Body of pancreas (tissue), 4 donors: ENCODE measurements at regions not wholly inside any gene's neighbourhood (a gene's known extent, or its start where the extent isn't known, plus 50 kb on each side); places are given as distances from the start of the nearest gene placed in this dataset.
"Not testable (repeated sequence)": the region's sequence is repeated elsewhere in the genome, so short reads cannot be mapped to it uniquely, and the experiment has no call there.

Experiments
- ATAC-seq: fragments of 150-250 bp; one replicate; pipeline ENCODE4 v1.9.1; 2016
- DNase-seq, 4 donors: peaks; one replicate each; pipeline ENCODE4 v3.0.0-alpha.2; 2019
- H3K27ac ChIP-seq, 4 donors: fragments of 200-600 bp; sonication (generic); 1 replicate in 3 of 4; 2 replicates in 1 of 4; pipeline versions ENCODE4 v1.5.1 to v1.6.1; 2016 to 2019; ENCODE audit warnings: mild to moderate bottlenecking in 1 of 4, mixed read lengths in 1 of 4, moderate library complexity in 1 of 4
- H3K27me3 ChIP-seq, 2 donors: fragments of 200-600 bp; sonication (generic); one replicate each; pipeline ENCODE4 v1.6.0; 2016; ENCODE audit warnings: mild to moderate bottlenecking in 1 of 2
- H3K36me3 ChIP-seq, 2 donors: fragments of 200-600 bp; sonication (generic); replicated peaks in 1 of 2; 2 replicates each; pipeline ENCODE4 v1.5.1; 2016; ENCODE audit warnings: low read depth in 2 of 2; ENCODE audit not compliant: insufficient read depth in 1 of 2
- H3K4me1 ChIP-seq: fragments of 200-600 bp; sonication (generic); one replicate; pipeline ENCODE4 v1.6.0; 2016
- H3K4me3 ChIP-seq, 2 donors: fragments of 200-600 bp; sonication (generic); 1 replicate in 1 of 2; 2 replicates in 1 of 2; pipeline ENCODE4 v1.5.1; 2016 to 2019
- H3K9me3 ChIP-seq, 3 donors: fragments of 200-600 bp; sonication (generic); 1 replicate in 2 of 3; 2 replicates in 1 of 3; pipeline ENCODE4 v1.5.1; 2016
- POLR2A ChIP-seq, 3 donors: fragments of 450-650 bp; IDR thresholded peaks; one replicate each; pipeline ENCODE4 v1.6.1; 2016; ENCODE audit warnings: antibody characterized with exemption in 3 of 3, mild to moderate bottlenecking in 2 of 3
- WGBS, 2 donors: methylation state at CpG; one replicate each; pipeline ENCODE4 v1.1.5; 2017; 5-methylcytosine and 5-hydroxymethylcytosine counted together
- intact Hi-C: fragments of 100-400 bp; cut with DNase I; formaldehyde crosslinking; loops from one replicate; pipeline ENCODE4 v1.15.1; 2023
- TF ChIP-seq, protein P1 (sequence below), 7 experiments: fragments of 450-650 bp in 4 of 7; fragments of 200-600 bp in 3 of 7; sonication (generic) in 3 of 7; IDR thresholded peaks; one replicate each; pipeline ENCODE4 v1.5.1; 2016 to 2019; ENCODE audit warnings: antibody characterized with exemption in 7 of 7

DNA sequence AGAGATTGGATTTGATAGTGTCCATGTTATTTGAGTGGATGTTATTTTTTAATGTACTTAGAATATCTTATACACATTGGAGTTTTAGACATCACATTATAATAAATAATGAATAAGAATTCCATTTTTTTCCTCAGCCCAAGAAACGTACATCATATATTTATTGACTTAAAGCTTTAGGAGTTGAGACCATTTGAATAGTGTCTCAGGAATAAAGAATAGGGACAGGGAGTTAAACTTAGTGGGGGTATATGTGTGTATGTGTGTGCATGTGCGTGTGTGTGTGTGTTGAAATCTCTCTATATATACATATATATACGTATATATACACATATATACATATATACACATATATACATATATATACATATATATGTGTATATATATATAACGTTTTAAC lies 542.9 kb upstream of the CHD1 start:
- DNase-seq, H3K27ac ChIP-seq, intact Hi-C loops, H3K27me3 ChIP-seq, H3K9me3 ChIP-seq, H3K36me3 ChIP-seq, H3K4me3 ChIP-seq, H3K4me1 ChIP-seq, ATAC-seq: not testable (repeated sequence)
- 76 to 77% methylated on average over 4 of the region's 4 CpGs for WGBS, 2 donors

DNA sequence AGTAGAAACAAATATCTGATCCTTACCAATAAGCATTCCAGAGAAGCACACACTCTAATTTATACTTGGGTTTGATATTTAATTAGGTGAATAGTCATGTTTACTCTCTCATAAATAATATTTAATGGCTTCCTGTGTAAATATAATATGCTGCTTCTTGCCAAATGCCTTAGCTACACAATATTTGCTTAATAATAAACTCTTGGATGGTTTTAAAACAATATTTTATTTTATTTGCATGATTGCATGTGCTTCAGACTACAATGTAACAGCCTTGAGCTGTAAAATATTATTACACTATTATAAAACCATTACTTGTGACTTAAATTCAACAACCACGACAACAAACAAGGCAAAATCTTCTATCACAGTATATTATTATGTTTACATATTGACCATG lies 542.4 kb upstream of the CHD1 start:
- WGBS, 2 donors, result 9 to 31% methylated on average over 1 of the region's 1 CpG
- intact Hi-C loops, H3K27ac ChIP-seq, H3K36me3 ChIP-seq, H3K4me1 ChIP-seq, H3K27me3 ChIP-seq, H3K4me3 ChIP-seq, DNase-seq, ATAC-seq, H3K9me3 ChIP-seq: not testable (repeated sequence)

DNA sequence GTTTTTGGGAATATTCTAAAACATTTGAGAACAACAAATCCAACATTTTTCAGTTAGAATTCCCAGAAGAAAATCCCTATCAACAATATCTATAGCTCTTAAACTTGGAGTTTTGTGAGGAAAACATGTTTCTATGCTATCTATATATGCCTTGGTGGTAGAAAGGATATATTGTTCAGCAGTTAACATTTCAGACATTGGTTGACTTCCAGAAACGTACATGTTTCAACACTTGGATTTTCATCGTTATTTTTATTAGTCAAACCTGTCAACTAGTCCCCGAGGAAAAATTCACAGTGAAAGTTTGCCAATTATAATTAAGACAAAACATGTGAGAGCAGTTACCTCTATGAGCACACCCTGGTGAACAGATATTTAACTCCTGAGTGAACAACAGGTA lies 541.8 kb upstream of the CHD1 start:
- H3K4me3 ChIP-seq, H3K36me3 ChIP-seq, H3K9me3 ChIP-seq, H3K27me3 ChIP-seq, intact Hi-C loops, H3K27ac ChIP-seq, H3K4me1 ChIP-seq, DNase-seq, ATAC-seq: not testable (repeated sequence)
- 14 to 26% methylated on average over 3 of the region's 3 CpGs for WGBS, 2 donors

DNA sequence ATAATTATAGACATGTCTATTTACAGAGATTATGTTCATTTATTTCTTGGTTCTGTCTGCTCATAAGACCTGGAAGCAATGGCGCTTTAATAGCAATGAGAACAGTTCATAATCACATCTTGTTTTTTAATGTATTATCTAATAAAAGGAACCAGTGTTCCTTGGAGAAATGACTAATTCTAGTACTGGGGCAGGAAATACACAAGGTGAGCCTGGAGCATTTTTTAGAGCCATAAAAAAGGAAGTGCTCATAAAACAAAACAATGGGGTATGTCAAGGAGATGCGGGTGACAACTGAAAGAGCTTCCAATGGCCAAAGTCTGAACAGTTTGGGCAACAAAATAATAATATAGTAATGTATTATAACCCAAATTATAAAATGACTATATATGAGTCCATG lies 531.9 kb upstream of the CHD1 start:
- Histone ChIP-seq H3K9me3 (no peaks in the 10 kb centered on the region), H3K27ac (no peak overlapping the region), H3K4me1 (no peaks in the 10 kb centered on the region), H3K27me3 (no peaks in the 10 kb centered on the region), H3K36me3 (no peaks in the 10 kb centered on the region), H3K4me3 (no peak overlapping the region)
- no peak for TF ChIP-seq POLR2A (IDR thresholded peaks at IDR 0.05)
- TF ChIP-seq, protein P1, sequence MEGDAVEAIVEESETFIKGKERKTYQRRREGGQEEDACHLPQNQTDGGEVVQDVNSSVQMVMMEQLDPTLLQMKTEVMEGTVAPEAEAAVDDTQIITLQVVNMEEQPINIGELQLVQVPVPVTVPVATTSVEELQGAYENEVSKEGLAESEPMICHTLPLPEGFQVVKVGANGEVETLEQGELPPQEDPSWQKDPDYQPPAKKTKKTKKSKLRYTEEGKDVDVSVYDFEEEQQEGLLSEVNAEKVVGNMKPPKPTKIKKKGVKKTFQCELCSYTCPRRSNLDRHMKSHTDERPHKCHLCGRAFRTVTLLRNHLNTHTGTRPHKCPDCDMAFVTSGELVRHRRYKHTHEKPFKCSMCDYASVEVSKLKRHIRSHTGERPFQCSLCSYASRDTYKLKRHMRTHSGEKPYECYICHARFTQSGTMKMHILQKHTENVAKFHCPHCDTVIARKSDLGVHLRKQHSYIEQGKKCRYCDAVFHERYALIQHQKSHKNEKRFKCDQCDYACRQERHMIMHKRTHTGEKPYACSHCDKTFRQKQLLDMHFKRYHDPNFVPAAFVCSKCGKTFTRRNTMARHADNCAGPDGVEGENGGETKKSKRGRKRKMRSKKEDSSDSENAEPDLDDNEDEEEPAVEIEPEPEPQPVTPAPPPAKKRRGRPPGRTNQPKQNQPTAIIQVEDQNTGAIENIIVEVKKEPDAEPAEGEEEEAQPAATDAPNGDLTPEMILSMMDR (IDR thresholded peaks at IDR 0.05), result no peak
- ATAC-seq (no peak), DNase-seq (no peak)
- WGBS, 2 donors, result 78 to 80% methylated on average over 2 of the region's 2 CpGs
- intact Hi-C loops, result no loop called here

DNA sequence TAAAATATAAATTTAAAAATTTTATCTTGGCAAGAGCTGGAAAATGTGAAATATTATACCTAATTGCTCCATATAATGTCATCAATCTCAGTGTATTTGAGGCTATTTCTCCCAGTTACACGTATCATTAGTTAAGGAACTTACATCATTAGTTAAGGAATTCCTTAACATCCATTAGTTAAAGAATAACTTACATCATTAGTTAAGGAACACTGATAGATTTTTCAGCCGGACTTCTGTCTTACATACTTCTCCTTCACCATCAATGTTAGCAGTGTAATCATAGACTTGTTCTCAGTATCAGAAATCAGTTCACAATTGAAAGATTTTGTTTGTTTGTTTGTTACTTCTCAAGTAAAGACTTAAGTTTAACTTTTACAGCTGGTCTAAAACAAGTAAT lies 524.4 kb upstream of the CHD1 start:
- WGBS, 2 donors, result 47 to 59% methylated on average over 2 of the region's 2 CpGs
- Histone ChIP-seq H3K27ac (no peak overlapping the region), H3K4me1 (no peaks in the 10 kb centered on the region), H3K27me3 (no peaks in the 10 kb centered on the region), H3K36me3 (no peaks in the 10 kb centered on the region), H3K9me3 (no peaks in the 10 kb centered on the region), H3K4me3 (no peak overlapping the region)
- intact Hi-C loops, result no loop called here
- TF ChIP-seq, protein P1 (IDR thresholded peaks at IDR 0.05), result no peak
- no peak for TF ChIP-seq POLR2A (IDR thresholded peaks at IDR 0.05)
- DNase-seq (no peak), ATAC-seq (no peak)

DNA sequence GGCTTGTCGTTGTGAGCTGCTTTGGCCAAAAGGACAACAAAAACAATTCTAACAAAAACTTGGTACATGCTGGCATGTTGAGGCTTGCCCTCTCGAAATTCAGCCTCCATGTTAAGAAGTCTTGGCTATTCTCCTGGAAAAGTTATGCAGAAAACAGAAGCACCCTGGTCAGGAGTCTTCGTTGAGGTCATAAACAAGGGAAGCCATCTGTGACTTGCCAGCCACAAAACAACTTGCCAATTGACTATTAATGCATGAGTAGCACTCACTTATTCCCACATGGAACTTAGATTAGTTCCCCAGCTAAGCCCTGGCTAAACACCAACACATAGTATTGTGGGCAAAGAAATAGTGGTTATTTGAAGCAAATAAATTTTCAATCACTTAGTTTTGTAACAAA lies 521.0 kb upstream of the CHD1 start:
- TF ChIP-seq, protein P1 (IDR thresholded peaks at IDR 0.05), result no peak
- TF ChIP-seq POLR2A (IDR thresholded peaks at IDR 0.05), result no peak
- intact Hi-C loops, result no loop called here
- no peaks in the 10 kb centered on the region for H3K27me3 ChIP-seq
- no peaks in the 10 kb centered on the region for H3K4me1 ChIP-seq
- H3K4me3 ChIP-seq, result no peak overlapping the region
- H3K9me3 ChIP-seq, result no peaks in the 10 kb centered on the region
- WGBS, 2 donors, result 62 to 86% methylated on average over 1 to 3 of the region's 3 CpGs
- no peaks in the 10 kb centered on the region for H3K36me3 ChIP-seq
- no peak for DNase-seq
- no peak for ATAC-seq
- H3K27ac ChIP-seq, result no peak overlapping the region
